ENCODE measurements at regions not wholly inside any gene's neighbourhood (a gene's known extent, or its start where the extent isn't known, plus 50 kb on each side); places are given as distances from the start of the nearest gene placed in this dataset.

- Histone ChIP-seq H3K36me3 (ENCODE audit: low read length) (no peaks in the 10 kb centered on the region), H3K4me3 (ENCODE audit: insufficient read depth, low read length, poor library complexity, severe bottlenecking) (no peak overlapping the region), H3K9me2 (replicated peaks; ENCODE audit: insufficient read depth, low read length) (no peaks in the 10 kb centered on the region), H3K9me3 (ENCODE audit: insufficient read depth, low read length) (peaks cover 13% of the 10 kb centered on the region; the same call in 1 of the 2 replicates), H3K9ac (ENCODE audit: low read length) (no peak overlapping the region), H3K4me2 (ENCODE audit: low read depth, low read length, poor library complexity, severe bottlenecking) (no peak overlapping the region), H3F3A (ENCODE audit: insufficient read depth) (no peaks in the 10 kb centered on the region), H2AFZ (ENCODE audit: low read depth, low read length, severe bottlenecking) (no peak overlapping the region), H3K27ac (ENCODE audit: low read depth, low read length) (no peak overlapping the region), H4K20me1 (ENCODE audit: low read depth, low read length) (no peaks in the 10 kb centered on the region), H3K27me3 (ENCODE audit: low read length) (no peaks in the 10 kb centered on the region), H3K79me2 (ENCODE audit: insufficient read depth, low read length) (no peaks in the 10 kb centered on the region)
- TF ChIP-seq, protein P1, sequence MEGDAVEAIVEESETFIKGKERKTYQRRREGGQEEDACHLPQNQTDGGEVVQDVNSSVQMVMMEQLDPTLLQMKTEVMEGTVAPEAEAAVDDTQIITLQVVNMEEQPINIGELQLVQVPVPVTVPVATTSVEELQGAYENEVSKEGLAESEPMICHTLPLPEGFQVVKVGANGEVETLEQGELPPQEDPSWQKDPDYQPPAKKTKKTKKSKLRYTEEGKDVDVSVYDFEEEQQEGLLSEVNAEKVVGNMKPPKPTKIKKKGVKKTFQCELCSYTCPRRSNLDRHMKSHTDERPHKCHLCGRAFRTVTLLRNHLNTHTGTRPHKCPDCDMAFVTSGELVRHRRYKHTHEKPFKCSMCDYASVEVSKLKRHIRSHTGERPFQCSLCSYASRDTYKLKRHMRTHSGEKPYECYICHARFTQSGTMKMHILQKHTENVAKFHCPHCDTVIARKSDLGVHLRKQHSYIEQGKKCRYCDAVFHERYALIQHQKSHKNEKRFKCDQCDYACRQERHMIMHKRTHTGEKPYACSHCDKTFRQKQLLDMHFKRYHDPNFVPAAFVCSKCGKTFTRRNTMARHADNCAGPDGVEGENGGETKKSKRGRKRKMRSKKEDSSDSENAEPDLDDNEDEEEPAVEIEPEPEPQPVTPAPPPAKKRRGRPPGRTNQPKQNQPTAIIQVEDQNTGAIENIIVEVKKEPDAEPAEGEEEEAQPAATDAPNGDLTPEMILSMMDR (IDR thresholded peaks at IDR 0.05; ENCODE audit: insufficient read depth, low read length, poor library complexity, severe bottlenecking): no peak
- TF ChIP-seq EZH2phosphoT487 (conservative IDR thresholded peaks at IDR 0.05; ENCODE audit: low read length): no peak
Measured at GRCh38 chr6:105967917-105968602, 118.1 kb upstream of the PRDM1 start.

DNA sequence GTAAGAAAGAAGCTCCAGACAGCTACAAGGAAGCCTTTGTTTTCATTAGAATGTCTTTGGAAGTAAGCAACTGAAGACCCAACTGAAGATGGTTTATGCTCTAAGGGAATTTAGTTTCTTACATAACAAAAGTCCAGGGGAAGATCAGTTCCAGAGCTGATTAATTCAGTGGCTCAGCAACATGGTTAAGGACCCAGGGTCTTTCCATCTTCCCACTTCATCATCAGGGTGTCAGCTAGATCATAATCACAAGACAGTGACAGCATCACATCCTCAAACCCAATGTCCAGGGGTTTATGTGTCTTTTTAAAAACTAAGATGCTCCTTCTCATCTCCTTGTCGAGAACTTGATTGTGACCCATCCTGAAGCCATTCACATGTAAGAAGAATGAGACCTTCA is 119.7 kb upstream of the PRDM1 start:
- Histone ChIP-seq H3K36me3 (ENCODE audit: low read length) (no peaks in the 10 kb centered on the region), H3K9me3 (ENCODE audit: insufficient read depth, low read length) (no peaks in the 10 kb centered on the region), H3F3A (ENCODE audit: insufficient read depth) (no peaks in the 10 kb centered on the region), H3K27me3 (ENCODE audit: low read length) (no peaks in the 10 kb centered on the region), H4K20me1 (ENCODE audit: low read depth, low read length) (no peaks in the 10 kb centered on the region), H3K4me3 (ENCODE audit: insufficient read depth, low read length, poor library complexity, severe bottlenecking) (no peak overlapping the region), H3K27ac (ENCODE audit: low read depth, low read length) (no peak overlapping the region), H3K79me2 (ENCODE audit: insufficient read depth, low read length) (no peaks in the 10 kb centered on the region), H3K9ac (ENCODE audit: low read length) (no peak overlapping the region), H2AFZ (ENCODE audit: low read depth, low read length, severe bottlenecking) (no peak overlapping the region), H3K4me2 (ENCODE audit: low read depth, low read length, poor library complexity, severe bottlenecking) (no peak overlapping the region), H3K9me2 (replicated peaks; ENCODE audit: insufficient read depth, low read length) (no peaks in the 10 kb centered on the region)
- TF ChIP-seq EZH2phosphoT487 (conservative IDR thresholded peaks at IDR 0.05; ENCODE audit: low read length): no peak
- TF ChIP-seq, protein P1 (IDR thresholded peaks at IDR 0.05; ENCODE audit: insufficient read depth, low read length, poor library complexity, severe bottlenecking): no peak

- no peak overlapping the region for H3K4me3 ChIP-seq (ENCODE audit: insufficient read depth, low read length, poor library complexity, severe bottlenecking)
- no peak overlapping the region for H3K27ac ChIP-seq (ENCODE audit: low read depth, low read length)
- H3K79me2 ChIP-seq (ENCODE audit: insufficient read depth, low read length): no peaks in the 10 kb centered on the region
- H3K9ac ChIP-seq (ENCODE audit: low read length): no peak overlapping the region
- no peaks in the 10 kb centered on the region for H3K9me3 ChIP-seq (ENCODE audit: insufficient read depth, low read length)
- no peak for TF ChIP-seq EZH2phosphoT487 (conservative IDR thresholded peaks at IDR 0.05; ENCODE audit: low read length)
- TF ChIP-seq, protein P1 (IDR thresholded peaks at IDR 0.05; ENCODE audit: insufficient read depth, low read length, poor library complexity, severe bottlenecking): no peak
- H3K9me2 ChIP-seq (replicated peaks; ENCODE audit: insufficient read depth, low read length): no peaks in the 10 kb centered on the region
- no peak overlapping the region for H3K4me2 ChIP-seq (ENCODE audit: low read depth, low read length, poor library complexity, severe bottlenecking)
- no peaks in the 10 kb centered on the region for H3K27me3 ChIP-seq (ENCODE audit: low read length)
- H2AFZ ChIP-seq (ENCODE audit: low read depth, low read length, severe bottlenecking): no peak overlapping the region
- no peaks in the 10 kb centered on the region for H4K20me1 ChIP-seq (ENCODE audit: low read depth, low read length)
- no peaks in the 10 kb centered on the region for H3K36me3 ChIP-seq (ENCODE audit: low read length)
- H3F3A ChIP-seq (ENCODE audit: insufficient read depth): no peaks in the 10 kb centered on the region
Measured at GRCh38 chr6:105964979-105965760, 121.0 kb upstream of the PRDM1 start.
